H7 (cell line): ENCODE measurements at regions not wholly inside any gene's neighbourhood (a gene's known extent, or its start where the extent isn't known, plus 50 kb on each side); places are given as distances from the start of the nearest gene placed in this dataset.

Source experiments
- DNase-seq: peaks from one replicate; pipeline ENCODE4 v3.0.0; 2012
- H3K27me3 ChIP-seq: 2 replicates; pipeline ENCODE4 v1.6.0; 2011; ENCODE audit warnings: mild to moderate bottlenecking, low read length; ENCODE audit not compliant: control insufficient read depth, insufficient read depth
- H3K36me3 ChIP-seq: replicated peaks from 2 replicates; pipeline ENCODE4 v1.5.1; 2011; ENCODE audit warnings: low read length; ENCODE audit not compliant: control insufficient read depth, insufficient read depth
- H3K4me3 ChIP-seq: 2 replicates; pipeline ENCODE4 v1.5.1; 2011; ENCODE audit warnings: low read depth, mild to moderate bottlenecking, control low read depth, low read length, moderate library complexity; ENCODE audit not compliant: insufficient read depth

DNA sequence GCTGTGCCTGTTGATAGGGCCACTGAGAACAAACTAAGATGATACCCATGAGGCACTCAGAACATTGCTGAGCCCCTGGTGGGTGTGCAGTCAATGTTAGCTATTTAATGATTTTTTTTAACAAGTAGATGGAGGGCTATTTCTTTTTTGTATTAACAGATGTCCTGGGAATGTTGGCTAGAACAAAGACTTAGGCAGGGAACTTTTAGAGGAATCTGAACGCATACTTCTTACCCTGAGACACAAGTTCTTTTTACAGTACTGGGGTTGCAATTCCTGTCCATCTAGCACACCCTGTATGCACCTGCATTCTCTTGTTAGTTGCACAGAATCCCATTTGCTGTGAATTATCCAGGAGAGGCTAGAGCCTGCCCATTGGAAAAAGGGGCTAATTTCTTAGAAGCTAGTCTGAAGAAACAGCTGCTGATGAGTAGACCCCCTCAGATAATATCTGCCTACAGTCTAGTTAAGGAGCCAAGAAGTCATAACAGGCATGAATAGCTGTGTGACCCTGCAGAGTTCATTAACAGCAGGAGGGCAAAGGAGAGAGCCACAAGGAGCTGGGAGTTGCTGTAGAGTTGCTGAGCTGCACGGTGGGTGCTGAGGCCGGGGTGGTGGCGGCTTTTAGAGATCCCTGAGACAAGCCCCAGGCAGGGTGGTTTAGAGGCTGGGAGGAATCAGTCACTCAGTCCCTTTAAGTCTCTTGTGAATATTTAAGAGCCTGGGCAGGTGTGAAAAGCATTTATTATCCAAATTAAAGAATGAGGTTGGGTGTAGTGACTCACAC is 103.7 kb upstream of the FZD8 start:
- Histone ChIP-seq H3K4me3 (no peak overlapping the region), H3K27me3 (no peaks in the 10 kb centered on the region), H3K36me3 (no peaks in the 10 kb centered on the region)
- no peak for DNase-seq

DNA sequence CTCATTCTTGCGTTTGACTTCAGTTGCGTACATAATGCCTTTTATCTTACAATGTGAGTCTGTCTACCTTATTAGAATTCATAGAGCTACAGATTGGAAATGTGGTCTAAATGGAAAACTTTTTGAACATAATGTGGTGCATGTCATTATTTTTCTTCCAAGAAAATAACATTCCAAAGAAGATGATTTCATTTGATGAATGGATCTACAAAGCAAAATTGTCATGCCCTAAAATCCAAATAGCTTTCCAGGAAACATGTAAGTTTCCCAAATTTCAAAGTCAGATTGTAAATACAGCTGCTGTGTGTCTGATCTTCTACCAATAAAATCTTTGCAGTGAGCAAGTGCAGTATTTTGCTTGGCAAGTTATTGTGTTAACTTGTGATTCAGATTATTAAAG is 101.8 kb upstream of the FZD8 start:
- Histone ChIP-seq H3K4me3 (no peak overlapping the region), H3K36me3 (no peaks in the 10 kb centered on the region), H3K27me3 (no peaks in the 10 kb centered on the region)
- no peak for DNase-seq

DNA sequence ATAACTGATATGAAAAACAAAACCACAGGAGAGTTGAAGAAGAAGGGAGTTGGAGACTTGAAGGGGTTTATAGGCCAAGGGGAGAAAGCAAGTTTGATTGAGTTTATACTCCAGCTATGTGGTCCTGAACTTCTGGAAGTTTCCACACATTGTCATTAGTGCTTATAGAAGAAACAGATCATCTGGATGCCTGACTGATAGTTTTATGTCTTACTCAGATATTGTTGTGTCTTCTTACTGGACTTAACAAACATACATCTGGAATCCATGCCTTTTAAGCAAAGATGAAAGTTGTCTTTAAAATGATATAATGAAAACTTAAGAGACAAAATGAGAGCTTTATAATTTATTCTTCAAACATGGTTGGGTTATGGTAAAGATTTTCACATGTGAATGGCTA is 101.3 kb upstream of the FZD8 start:
- Histone ChIP-seq H3K27me3 (no peaks in the 10 kb centered on the region), H3K4me3 (no peak overlapping the region), H3K36me3 (no peaks in the 10 kb centered on the region)
- DNase-seq: no peak

DNA sequence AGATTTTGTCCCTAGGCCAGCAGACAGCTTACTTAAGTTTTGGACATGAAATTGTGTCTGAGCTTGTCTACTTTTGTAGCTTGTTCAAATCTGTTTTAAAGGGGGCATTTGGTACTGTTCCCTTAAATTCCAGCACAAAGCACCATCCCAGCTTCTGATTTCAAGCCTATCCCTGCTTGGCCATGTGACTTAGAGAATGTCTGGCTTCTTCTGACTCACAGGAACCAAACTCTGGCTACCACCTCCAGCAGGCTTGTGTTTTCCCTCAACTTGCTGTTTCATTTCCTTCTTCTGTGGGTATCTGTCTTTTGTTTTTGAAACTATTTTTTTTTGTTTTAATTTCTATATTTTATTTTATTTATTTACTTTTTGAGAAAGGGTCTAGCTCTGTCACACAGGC is 97.9 kb upstream of the FZD8 start:
- H3K36me3 ChIP-seq: no peaks in the 10 kb centered on the region
- no peak for DNase-seq
- no peaks in the 10 kb centered on the region for H3K27me3 ChIP-seq
- no peak overlapping the region for H3K4me3 ChIP-seq

DNA sequence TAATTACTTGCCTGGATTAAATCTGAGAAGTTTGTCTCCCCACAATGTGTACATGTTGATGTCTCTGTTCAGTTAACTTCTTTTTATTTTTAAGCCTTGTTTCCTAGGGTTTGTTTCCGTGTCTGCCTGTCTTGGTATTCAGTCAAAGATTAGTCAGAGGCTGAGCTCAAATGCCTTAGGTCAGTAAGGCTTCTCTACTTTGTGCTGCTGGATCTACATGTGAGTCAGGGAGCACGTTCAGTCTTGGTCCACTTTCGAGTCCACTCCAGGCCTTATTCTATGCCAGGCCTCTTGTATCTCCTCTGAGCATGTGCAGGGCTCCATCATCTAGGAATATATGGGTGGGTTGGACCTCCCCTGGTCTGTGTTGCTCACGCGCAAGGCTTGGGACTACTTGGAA is 93.3 kb upstream of the FZD8 start:
- no peaks in the 10 kb centered on the region for H3K36me3 ChIP-seq
- no peak overlapping the region for H3K4me3 ChIP-seq
- no peak for DNase-seq
- H3K27me3 ChIP-seq: no peaks in the 10 kb centered on the region

DNA sequence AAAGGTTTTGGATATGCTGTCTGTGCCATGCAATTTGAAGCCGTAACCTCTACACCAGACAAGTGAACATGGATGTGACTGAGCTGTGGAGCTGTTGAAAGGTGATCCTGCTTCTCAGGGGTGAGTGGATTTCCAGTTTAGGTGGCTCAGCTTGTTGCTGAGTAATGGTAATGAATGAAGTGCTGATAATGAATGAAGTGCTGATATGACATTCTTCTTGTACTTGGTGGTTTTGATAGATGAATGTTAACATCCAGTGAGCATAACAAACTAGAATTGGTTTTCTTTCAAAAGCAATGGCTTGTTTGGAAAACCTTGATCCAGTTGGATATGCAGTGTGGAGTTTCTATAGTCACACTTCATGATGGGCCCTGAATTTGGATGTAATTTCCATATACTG is 89.7 kb upstream of the FZD8 start:
- DNase-seq: no peak
- H3K4me3 ChIP-seq: no peak overlapping the region
- no peaks in the 10 kb centered on the region for H3K27me3 ChIP-seq
- no peaks in the 10 kb centered on the region for H3K36me3 ChIP-seq

DNA sequence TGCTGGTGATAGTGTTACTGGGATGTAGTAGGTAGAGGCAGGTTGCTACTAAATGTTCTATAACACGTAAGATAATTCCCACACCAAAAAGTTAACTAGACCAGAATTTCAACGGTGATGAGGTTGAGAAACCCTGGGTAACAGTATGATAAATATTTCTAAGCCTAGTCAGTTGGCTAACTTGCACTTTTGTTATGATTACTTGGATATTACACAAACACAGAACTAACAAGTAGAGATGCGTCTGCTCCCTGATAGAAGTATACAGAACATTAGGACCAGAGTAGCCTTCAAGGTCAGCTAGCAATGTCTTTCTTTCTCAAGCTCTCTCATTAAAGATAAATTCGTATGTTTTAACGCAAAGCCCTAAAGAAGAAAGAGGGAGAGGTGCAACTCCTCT is 86.2 kb upstream of the FZD8 start:
- Histone ChIP-seq H3K36me3 (no peaks in the 10 kb centered on the region), H3K4me3 (no peak overlapping the region), H3K27me3 (no peaks in the 10 kb centered on the region)
- no peak for DNase-seq

DNA sequence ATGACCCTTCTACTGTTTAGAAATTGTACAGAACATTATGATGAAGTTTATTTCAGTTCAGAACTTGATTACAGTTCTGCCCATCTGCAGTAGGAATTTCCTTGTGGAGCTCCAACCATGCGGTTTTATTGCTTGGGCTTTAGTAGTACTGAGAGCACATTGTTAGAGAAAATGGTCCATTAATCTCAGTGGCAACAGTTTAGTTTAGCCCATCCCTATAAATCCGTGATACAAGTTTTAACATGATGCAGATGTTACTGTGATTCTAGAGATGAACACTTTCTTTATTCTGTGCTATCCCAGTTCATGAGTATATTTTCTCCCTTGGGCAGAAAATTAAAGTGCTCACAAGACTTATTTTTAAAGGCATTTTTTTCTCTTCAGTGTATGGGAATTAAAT is 84.8 kb upstream of the FZD8 start:
- Histone ChIP-seq H3K4me3 (no peak overlapping the region), H3K36me3 (no peaks in the 10 kb centered on the region), H3K27me3 (no peaks in the 10 kb centered on the region)
- DNase-seq: no peak

DNA sequence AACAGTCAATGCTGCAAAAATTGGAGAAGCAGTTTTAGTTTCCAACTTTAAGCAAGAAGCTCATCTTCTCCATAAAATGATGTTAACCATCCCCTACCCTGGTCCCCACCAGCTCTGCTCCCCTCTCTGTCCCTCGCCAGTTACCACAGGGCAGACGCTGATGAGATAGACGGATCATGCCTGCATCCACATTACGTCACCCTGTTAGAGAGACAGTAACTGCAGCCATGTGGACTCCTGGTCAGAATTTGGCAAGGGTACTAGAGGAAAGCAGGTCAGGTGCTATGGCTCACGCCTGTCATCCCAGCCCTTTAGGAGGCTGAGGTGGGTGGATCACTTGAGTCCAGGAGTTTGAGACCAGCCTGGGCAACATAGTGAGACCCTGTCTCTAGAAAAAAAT is 81.9 kb upstream of the FZD8 start:
- no peak for DNase-seq
- H3K36me3 ChIP-seq: no peaks in the 10 kb centered on the region
- no peak overlapping the region for H3K4me3 ChIP-seq
- no peaks in the 10 kb centered on the region for H3K27me3 ChIP-seq

DNA sequence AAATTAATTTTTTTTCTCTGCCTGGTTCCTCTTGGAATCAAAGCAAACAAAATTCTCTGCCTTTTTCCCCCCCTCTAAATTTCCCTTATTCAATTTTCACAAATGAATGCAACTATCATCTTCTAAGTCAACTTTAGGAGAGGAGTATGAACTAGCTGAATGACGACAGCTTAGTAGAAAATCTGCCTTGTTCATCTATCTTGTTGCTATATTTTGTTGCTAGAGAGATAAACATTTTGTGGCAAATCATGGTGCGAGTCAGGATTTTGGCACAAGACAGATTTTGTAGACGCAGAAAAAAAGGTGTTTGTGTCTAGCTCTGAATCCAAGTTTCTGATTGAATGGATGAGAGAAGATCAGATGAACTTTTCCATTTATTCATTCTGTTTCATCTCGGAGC is 81.0 kb upstream of the FZD8 start:
- H3K36me3 ChIP-seq: no peaks in the 10 kb centered on the region
- DNase-seq: no peak
- no peak overlapping the region for H3K4me3 ChIP-seq
- no peaks in the 10 kb centered on the region for H3K27me3 ChIP-seq

DNA sequence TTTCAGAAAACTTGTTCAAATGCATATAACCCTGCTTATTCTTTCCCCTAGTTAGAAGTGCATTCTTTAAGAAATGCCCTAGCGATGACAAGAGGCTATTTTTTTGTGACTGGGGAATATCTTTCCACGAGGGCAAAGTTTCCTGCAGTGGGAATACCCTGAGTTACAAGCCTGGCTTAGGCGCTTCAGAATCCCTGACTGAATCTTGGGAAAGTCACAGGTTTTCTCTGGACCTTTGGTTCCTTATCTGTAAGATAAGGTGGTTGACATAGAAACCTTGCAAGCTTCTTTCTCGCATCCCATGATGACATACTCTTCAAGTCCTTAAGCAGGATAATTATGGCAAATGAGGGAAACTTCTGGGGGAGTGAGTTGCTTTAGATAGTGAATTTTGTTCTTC is 80.5 kb upstream of the FZD8 start:
- no peaks in the 10 kb centered on the region for H3K36me3 ChIP-seq
- no peak for DNase-seq
- no peak overlapping the region for H3K4me3 ChIP-seq
- no peaks in the 10 kb centered on the region for H3K27me3 ChIP-seq

DNA sequence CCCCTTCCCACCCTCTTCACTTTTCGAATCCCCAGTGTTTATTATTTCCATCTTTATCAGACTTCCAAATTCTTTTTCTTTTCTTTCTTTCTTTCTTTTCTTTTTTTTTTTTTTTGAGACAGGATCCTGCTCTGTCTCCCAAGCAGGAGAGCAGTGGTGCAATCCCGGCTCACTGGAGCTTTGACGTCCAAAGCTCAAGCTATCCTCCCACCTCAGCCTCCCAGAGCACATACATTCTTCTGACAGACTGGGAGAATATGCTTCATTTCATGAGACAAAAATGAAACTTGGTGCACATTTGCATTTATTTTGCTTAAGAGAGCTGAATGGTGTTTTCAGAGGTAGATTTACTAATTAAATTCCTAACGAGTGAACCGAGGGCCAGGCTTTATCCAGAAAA is 80.1 kb upstream of the FZD8 start:
- Histone ChIP-seq H3K4me3 (no peak overlapping the region), H3K27me3 (no peaks in the 10 kb centered on the region), H3K36me3 (no peaks in the 10 kb centered on the region)
- no peak for DNase-seq

DNA sequence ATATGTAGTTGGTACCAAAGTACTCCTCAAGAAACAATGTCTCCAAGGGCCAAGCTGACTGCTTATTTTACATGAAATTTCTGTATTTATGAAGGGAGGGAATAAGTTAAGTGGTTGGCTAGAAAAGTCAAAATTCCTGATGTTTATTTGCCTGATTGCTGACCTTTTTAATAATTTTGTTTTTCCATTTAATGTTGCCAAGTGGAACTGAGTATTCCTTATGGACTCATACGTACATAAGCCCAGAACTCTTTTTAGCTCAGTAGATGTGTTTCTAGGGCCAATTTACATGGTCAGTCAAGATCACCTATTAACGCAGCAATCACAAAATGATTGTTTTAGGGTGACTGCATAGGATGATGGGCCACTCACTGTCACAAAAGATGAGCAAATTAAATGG is 78.3 kb upstream of the FZD8 start:
- Histone ChIP-seq H3K36me3 (no peaks in the 10 kb centered on the region), H3K4me3 (no peak overlapping the region)

DNA sequence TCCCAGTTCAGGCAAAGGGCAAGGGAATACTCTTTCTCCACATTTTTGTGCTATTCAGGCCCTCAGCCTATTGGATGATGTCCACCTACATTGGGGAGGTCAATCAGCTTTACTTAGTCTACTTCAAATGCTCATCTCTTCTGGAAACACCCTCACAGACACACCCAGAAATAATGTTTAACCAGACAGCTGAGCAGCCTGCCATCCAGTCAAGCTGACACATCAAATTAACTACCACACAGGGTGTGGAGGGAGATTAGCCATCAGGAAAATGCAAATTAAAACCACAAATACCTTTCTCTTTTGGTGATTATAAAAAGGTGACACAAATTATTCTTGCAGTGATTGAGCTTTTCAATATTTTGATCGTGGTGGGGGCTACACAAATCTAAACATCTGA is 74.7 kb upstream of the FZD8 start:
- Histone ChIP-seq H3K36me3 (no peaks in the 10 kb centered on the region), H3K4me3 (no peak overlapping the region), H3K27me3 (no peaks in the 10 kb centered on the region)
- no peak for DNase-seq

More for the DNA sequence above, 78.3 kb upstream of the FZD8 start:
- DNase-seq: no peak
- H3K27me3 ChIP-seq: no peaks in the 10 kb centered on the region

DNA sequence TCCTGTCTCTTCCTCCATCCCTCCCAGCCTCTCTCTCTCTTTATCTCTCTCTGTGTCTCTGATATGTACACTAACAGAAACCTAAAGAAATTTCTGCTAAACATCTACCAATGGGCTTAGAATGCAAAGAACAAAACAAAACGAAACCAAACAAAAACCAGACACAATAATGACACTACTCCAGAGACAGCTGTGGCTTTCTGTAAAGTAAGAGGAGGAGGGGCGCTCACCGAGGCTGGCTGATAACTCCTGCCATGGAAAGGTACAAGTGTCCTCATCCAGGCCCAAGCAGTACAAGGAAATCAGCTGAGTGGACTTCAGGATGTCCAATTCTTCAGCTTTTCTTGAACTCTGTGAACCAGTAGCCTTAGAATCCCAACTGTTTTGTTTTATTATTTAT is 70.4 kb upstream of the FZD8 start:
- Histone ChIP-seq H3K4me3 (no peak overlapping the region), H3K36me3 (no peaks in the 10 kb centered on the region), H3K27me3 (no peaks in the 10 kb centered on the region)
- DNase-seq: no peak
